ENCODE measurements at regions not wholly inside any gene's neighbourhood (a gene's known extent, or its start where the extent isn't known, plus 50 kb on each side); places are given as distances from the start of the nearest gene placed in this dataset.

DNA sequence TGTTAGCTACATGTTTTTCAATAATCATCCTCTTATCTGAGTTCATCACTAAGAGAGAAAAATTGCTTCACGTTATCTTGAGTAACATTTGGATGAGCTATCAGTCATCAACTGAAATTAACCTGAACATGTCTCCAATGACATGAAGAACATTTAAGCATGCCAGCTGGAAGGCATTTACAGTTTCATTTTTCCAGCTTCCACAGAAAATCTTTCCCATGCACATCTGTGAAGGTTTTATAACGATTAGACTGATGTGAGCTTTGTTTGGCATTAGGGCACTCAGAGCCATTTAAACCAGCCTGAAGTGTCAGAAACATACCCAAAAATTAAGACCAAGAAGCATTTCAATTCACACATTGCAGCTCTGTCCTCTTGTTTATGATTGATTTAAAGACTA, 235.8 kb upstream of the ARHGEF26 start:
- no peak for FAIRE-seq
- no peaks in the 10 kb centered on the region for H3K36me3 ChIP-seq (ENCODE audit: control insufficient read depth in 3 of 3, insufficient read depth in 2 of 3, low read depth in 1 of 3, low read length in 3 of 3)
- 64 to 80% (median 68%) methylated on average over 2 of the region's 2 CpGs for WGBS, 3 donors

DNA sequence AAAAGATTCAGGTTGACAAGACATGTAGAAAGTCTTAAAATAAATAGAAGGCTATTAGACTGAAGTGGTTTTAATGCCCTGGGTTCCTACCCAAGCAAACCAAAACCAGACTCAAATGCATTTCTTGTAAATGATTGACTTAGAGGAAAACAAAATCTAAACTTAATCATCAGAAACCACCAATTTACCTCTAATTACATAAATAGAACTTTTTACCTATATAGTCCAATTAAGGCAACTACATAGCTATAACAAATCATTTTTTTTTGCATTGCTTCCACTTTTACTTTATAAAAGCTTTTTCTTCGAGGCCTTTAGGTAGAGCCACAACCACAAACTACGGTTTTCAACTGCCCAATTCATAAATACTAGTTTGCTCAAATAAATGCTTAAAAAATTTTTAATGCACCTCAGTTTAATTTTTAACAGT, 231.3 kb upstream of the ARHGEF26 start:
- FAIRE-seq, result no peak
- WGBS, 3 donors, result 44 to 61% (median 53%) methylated on average over 2 of the region's 2 CpGs

More for the DNA sequence above, 235.8 kb upstream of the ARHGEF26 start:
- Histone ChIP-seq H3K4me1 (ENCODE audit: control insufficient read depth in 3 of 3, insufficient read depth in 2 of 3, low read depth in 1 of 3, low read length in 2 of 3) (no peaks in the 10 kb centered on the region), H3K27ac (ENCODE audit: low read depth in 1 of 3, low read length in 2 of 3) (no peak overlapping the region), H3K4me3 (ENCODE audit: low read depth in 1 of 3, low read length in 3 of 3) (no peak overlapping the region), H3K9me3 (ENCODE audit: control insufficient read depth in 2 of 2, insufficient read depth in 1 of 2, low read depth in 1 of 2, low read length in 1 of 2) (no peaks in the 10 kb centered on the region), H3K27me3 (ENCODE audit: control insufficient read depth in 3 of 3, insufficient read depth in 3 of 3, low read length in 3 of 3) (no peaks in the 10 kb centered on the region)
- no peak for DNase-seq

DNA sequence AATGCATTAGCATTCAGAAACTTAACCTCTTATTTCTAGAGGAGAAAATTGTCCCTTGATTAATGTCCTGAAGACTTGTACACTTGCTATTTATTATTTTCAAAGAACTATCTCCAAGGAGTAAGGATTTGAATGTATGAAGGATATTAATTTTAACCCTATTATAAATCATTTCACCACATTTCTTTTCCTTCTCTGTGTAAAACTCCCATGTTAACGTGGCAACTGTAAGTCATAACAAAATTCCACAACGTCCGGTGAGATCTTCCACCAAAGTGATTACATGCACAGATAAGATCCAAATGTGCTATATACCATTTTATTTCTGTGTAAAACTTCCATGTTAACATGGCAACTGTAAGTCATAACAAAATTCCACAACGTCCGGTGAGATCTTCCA, 229.1 kb upstream of the ARHGEF26 start:
- DNase-seq, result no peak
- H3K9me3 ChIP-seq (ENCODE audit: control insufficient read depth in 2 of 2, insufficient read depth in 1 of 2, low read depth in 1 of 2, low read length in 1 of 2), result no peaks in the 10 kb centered on the region
- no peaks in the 10 kb centered on the region for H3K27me3 ChIP-seq (ENCODE audit: control insufficient read depth in 3 of 3, insufficient read depth in 3 of 3, low read length in 3 of 3)
- FAIRE-seq, result no peak
- no peaks in the 10 kb centered on the region for H3K4me1 ChIP-seq (ENCODE audit: control insufficient read depth in 3 of 3, insufficient read depth in 2 of 3, low read depth in 1 of 3, low read length in 2 of 3)
- H3K36me3 ChIP-seq (ENCODE audit: control insufficient read depth in 3 of 3, insufficient read depth in 2 of 3, low read depth in 1 of 3, low read length in 3 of 3), result no peaks in the 10 kb centered on the region
- no peak overlapping the region for H3K27ac ChIP-seq (ENCODE audit: low read depth in 1 of 3, low read length in 2 of 3)
- no peak overlapping the region for H3K4me3 ChIP-seq (ENCODE audit: low read depth in 1 of 3, low read length in 3 of 3)
- WGBS, 3 donors, result 49 to 68% (median 64%) methylated on average over 5 of the region's 5 CpGs

More for the DNA sequence above, 231.3 kb upstream of the ARHGEF26 start:
- no peaks in the 10 kb centered on the region for H3K27me3 ChIP-seq (ENCODE audit: control insufficient read depth in 3 of 3, insufficient read depth in 3 of 3, low read length in 3 of 3)
- no peak for DNase-seq
- H3K27ac ChIP-seq (ENCODE audit: low read depth in 1 of 3, low read length in 2 of 3), result no peak overlapping the region
- no peaks in the 10 kb centered on the region for H3K4me1 ChIP-seq (ENCODE audit: control insufficient read depth in 3 of 3, insufficient read depth in 2 of 3, low read depth in 1 of 3, low read length in 2 of 3)
- H3K9me3 ChIP-seq (ENCODE audit: control insufficient read depth in 2 of 2, insufficient read depth in 1 of 2, low read depth in 1 of 2, low read length in 1 of 2), result no peaks in the 10 kb centered on the region
- H3K36me3 ChIP-seq (ENCODE audit: control insufficient read depth in 3 of 3, insufficient read depth in 2 of 3, low read depth in 1 of 3, low read length in 3 of 3), result no peaks in the 10 kb centered on the region
- no peak overlapping the region for H3K4me3 ChIP-seq (ENCODE audit: low read depth in 1 of 3, low read length in 3 of 3)

DNA sequence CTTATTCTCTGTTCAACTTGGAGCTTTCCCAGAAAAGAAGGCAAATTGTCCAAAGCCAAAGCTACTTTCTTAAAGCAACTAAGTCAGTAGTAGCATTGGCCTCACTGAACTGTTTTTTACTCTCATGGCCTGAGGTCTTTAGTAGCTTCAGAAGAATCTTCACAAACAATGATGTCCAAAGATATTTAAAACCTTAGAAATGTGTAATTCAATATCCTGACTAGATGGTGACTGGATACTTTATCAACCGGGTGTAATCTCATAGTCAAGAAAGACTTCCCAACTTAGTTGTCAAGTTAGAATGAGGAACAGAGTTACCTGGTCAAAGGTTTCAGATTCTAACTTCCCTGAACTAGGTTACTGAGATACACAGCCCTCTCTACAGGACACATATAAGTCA, 226.3 kb upstream of the ARHGEF26 start:
- Histone ChIP-seq H3K4me3 (ENCODE audit: low read depth in 1 of 3, low read length in 3 of 3) (no peak overlapping the region), H3K27ac (ENCODE audit: low read depth in 1 of 3, low read length in 2 of 3) (no peak overlapping the region), H3K4me1 (ENCODE audit: control insufficient read depth in 3 of 3, insufficient read depth in 2 of 3, low read depth in 1 of 3, low read length in 2 of 3) (no peaks in the 10 kb centered on the region), H3K36me3 (ENCODE audit: control insufficient read depth in 3 of 3, insufficient read depth in 2 of 3, low read depth in 1 of 3, low read length in 3 of 3) (no peaks in the 10 kb centered on the region), H3K27me3 (ENCODE audit: control insufficient read depth in 3 of 3, insufficient read depth in 3 of 3, low read length in 3 of 3) (no peaks in the 10 kb centered on the region), H3K9me3 (ENCODE audit: control insufficient read depth in 2 of 2, insufficient read depth in 1 of 2, low read depth in 1 of 2, low read length in 1 of 2) (no peaks in the 10 kb centered on the region)
- WGBS, 3 donors, result 55 to 81% (median 61%) methylated on average over 1 of the region's 1 CpG
- DNase-seq (no peak), FAIRE-seq (no peak)

DNA sequence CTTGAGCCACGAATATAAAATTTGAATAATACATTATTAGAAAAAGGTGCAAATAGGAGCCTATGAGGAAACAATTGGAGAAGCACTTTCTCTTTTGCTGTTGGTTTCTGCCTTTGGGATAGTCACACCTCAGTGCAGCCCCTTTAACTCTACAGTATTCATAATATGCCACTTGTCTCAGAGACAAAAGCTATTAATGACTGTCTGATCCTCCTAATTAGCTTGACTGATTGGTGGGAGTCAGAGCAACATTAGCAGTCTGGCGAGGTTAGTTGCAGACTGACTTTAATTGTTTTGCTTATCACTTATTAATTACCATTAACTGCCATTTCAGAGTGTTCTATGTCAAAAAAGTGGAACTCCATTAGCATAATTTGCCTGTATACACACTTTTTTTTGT, 225.0 kb upstream of the ARHGEF26 start:
- no peak overlapping the region for H3K4me3 ChIP-seq (ENCODE audit: low read depth in 1 of 3, low read length in 3 of 3)
- no peaks in the 10 kb centered on the region for H3K27me3 ChIP-seq (ENCODE audit: control insufficient read depth in 3 of 3, insufficient read depth in 3 of 3, low read length in 3 of 3)
- H3K36me3 ChIP-seq (ENCODE audit: control insufficient read depth in 3 of 3, insufficient read depth in 2 of 3, low read depth in 1 of 3, low read length in 3 of 3), result no peaks in the 10 kb centered on the region
- no peaks in the 10 kb centered on the region for H3K9me3 ChIP-seq (ENCODE audit: control insufficient read depth in 2 of 2, insufficient read depth in 1 of 2, low read depth in 1 of 2, low read length in 1 of 2)
- H3K27ac ChIP-seq (ENCODE audit: low read depth in 1 of 3, low read length in 2 of 3), result no peak overlapping the region
- WGBS, 3 donors, result 54 to 67% (median 60%) methylated on average over 2 of the region's 2 CpGs
- H3K4me1 ChIP-seq (ENCODE audit: control insufficient read depth in 3 of 3, insufficient read depth in 2 of 3, low read depth in 1 of 3, low read length in 2 of 3), result no peaks in the 10 kb centered on the region
- FAIRE-seq (no peak), DNase-seq (no peak)

DNA sequence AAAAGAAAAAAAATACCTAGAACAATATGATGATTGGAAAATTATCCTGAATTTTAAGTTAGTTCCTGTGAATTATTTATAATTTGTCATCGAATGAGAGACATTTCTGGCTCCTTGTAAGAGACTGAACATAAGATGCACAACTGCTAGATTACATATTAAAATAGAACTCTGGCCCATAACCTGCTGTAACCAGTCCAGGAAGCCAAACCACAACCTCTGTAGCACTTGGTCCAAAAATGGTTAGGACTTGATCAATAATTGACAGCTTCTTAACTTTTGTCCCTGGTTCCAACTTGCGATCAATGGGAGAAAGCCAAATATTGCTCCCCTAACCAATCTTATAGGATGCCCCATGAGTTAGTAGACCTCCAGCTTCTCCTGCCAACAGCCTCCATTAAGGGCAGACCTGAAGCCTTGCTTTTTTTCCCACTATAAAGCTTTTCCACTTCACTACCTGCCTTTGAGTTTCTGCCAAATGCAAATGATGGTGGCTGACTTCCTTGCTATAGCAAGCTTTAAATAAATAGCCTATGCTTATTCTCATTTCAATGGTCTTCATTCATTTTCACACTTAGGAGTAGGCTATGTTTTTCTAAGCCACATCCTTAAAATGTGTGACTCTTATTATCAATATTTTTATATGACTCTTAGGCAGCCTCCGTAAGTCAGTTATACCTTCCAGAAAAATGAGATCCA, 224.0 kb upstream of the ARHGEF26 start:
- no peak for FAIRE-seq
- Histone ChIP-seq H3K4me3 (ENCODE audit: low read depth in 1 of 3, low read length in 3 of 3) (no peak overlapping the region), H3K36me3 (ENCODE audit: control insufficient read depth in 3 of 3, insufficient read depth in 2 of 3, low read depth in 1 of 3, low read length in 3 of 3) (no peaks in the 10 kb centered on the region), H3K4me1 (ENCODE audit: control insufficient read depth in 3 of 3, insufficient read depth in 2 of 3, low read depth in 1 of 3, low read length in 2 of 3) (no peaks in the 10 kb centered on the region), H3K27ac (ENCODE audit: low read depth in 1 of 3, low read length in 2 of 3) (no peak overlapping the region), H3K9me3 (ENCODE audit: control insufficient read depth in 2 of 2, insufficient read depth in 1 of 2, low read depth in 1 of 2, low read length in 1 of 2) (no peaks in the 10 kb centered on the region), H3K27me3 (ENCODE audit: control insufficient read depth in 3 of 3, insufficient read depth in 3 of 3, low read length in 3 of 3) (no peaks in the 10 kb centered on the region)
- 52 to 68% (median 65%) methylated on average over 3 of the region's 3 CpGs for whole genome bisulfite sequencing, 3 donors
- no peak for DNase-seq

DNA sequence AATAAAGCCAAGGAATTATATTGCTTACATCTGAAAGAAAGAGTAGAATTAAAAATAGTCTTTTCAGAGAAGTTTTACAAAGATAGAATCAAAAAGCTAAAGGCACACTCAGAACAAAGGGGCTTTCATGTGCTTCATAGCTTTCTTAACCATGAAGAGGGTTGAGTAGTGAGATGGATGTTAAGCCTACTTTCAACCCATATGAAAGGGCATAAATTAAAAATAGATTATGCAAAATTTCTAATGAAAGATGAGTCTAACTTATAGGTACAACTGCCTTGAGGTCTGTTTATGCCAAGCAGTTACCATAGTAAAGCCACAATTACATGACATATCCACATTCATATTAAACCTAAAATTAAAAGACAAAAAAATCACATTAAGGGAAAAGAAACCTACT, 223.3 kb upstream of the ARHGEF26 start:
- no peak for FAIRE-seq
- H3K27ac ChIP-seq (ENCODE audit: low read depth in 1 of 3, low read length in 2 of 3), result no peak overlapping the region
- H3K4me1 ChIP-seq (ENCODE audit: control insufficient read depth in 3 of 3, insufficient read depth in 2 of 3, low read depth in 1 of 3, low read length in 2 of 3), result no peaks in the 10 kb centered on the region
- H3K36me3 ChIP-seq (ENCODE audit: control insufficient read depth in 3 of 3, insufficient read depth in 2 of 3, low read depth in 1 of 3, low read length in 3 of 3), result no peaks in the 10 kb centered on the region
- no peaks in the 10 kb centered on the region for H3K27me3 ChIP-seq (ENCODE audit: control insufficient read depth in 3 of 3, insufficient read depth in 3 of 3, low read length in 3 of 3)
- DNase-seq, result no peak
- no peak overlapping the region for H3K4me3 ChIP-seq (ENCODE audit: low read depth in 1 of 3, low read length in 3 of 3)
- no peaks in the 10 kb centered on the region for H3K9me3 ChIP-seq (ENCODE audit: control insufficient read depth in 2 of 2, insufficient read depth in 1 of 2, low read depth in 1 of 2, low read length in 1 of 2)

DNA sequence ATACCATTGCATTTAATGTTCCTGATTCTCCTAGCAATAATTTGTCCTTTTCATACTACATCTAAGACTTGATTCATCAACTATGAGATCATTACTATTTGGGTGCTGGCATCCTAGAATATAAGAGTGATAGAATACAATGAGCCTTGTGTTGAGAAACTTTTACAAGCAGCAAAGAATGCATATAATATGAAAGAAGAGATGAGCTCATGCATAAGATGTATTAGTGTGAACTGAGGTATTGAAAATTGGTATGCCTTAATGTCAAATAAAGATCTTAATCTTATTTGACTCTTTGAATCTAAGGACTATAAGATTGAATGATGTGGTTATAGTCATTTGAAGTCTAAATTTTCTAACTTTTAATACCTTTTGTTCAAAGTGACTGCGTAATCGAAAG, 220.0 kb upstream of the ARHGEF26 start:
- Histone ChIP-seq H3K27me3 (ENCODE audit: control insufficient read depth in 3 of 3, insufficient read depth in 3 of 3, low read length in 3 of 3) (no peaks in the 10 kb centered on the region), H3K9me3 (ENCODE audit: control insufficient read depth in 2 of 2, insufficient read depth in 1 of 2, low read depth in 1 of 2, low read length in 1 of 2) (no peaks in the 10 kb centered on the region), H3K4me1 (ENCODE audit: control insufficient read depth in 3 of 3, insufficient read depth in 2 of 3, low read depth in 1 of 3, low read length in 2 of 3) (no peaks in the 10 kb centered on the region), H3K36me3 (ENCODE audit: control insufficient read depth in 3 of 3, insufficient read depth in 2 of 3, low read depth in 1 of 3, low read length in 3 of 3) (no peaks in the 10 kb centered on the region), H3K27ac (ENCODE audit: low read depth in 1 of 3, low read length in 2 of 3) (no peak overlapping the region), H3K4me3 (ENCODE audit: low read depth in 1 of 3, low read length in 3 of 3) (no peak overlapping the region)
- no peak for DNase-seq
- 91 to 95% (median 92%) methylated on average over 2 of the region's 2 CpGs for WGBS, 3 donors
- no peak for FAIRE-seq

DNA sequence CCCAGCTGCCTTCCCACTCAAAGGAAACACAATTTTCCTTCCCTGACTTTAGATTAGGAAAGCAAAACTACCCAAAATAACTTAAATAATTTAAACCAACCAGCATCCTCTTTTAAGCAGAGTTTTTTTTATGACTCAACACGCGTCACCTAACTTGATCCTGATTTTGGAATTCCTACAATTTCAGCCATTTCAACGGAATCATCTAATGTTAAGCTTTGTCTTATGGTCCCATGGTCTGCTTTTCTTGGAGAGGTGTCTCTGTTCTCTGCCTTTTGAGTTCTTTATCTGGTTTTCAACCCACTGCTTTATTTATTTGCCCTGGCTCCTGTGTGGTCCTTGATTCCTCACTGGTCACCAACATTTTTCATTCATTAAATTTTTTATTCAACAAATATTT, 219.2 kb upstream of the ARHGEF26 start:
- no peak for FAIRE-seq
- Histone ChIP-seq H3K36me3 (ENCODE audit: control insufficient read depth in 3 of 3, insufficient read depth in 2 of 3, low read depth in 1 of 3, low read length in 3 of 3) (no peaks in the 10 kb centered on the region), H3K9me3 (ENCODE audit: control insufficient read depth in 2 of 2, insufficient read depth in 1 of 2, low read depth in 1 of 2, low read length in 1 of 2) (no peaks in the 10 kb centered on the region), H3K4me1 (ENCODE audit: control insufficient read depth in 3 of 3, insufficient read depth in 2 of 3, low read depth in 1 of 3, low read length in 2 of 3) (no peaks in the 10 kb centered on the region), H3K27me3 (ENCODE audit: control insufficient read depth in 3 of 3, insufficient read depth in 3 of 3, low read length in 3 of 3) (no peaks in the 10 kb centered on the region), H3K27ac (ENCODE audit: low read depth in 1 of 3, low read length in 2 of 3) (no peak overlapping the region), H3K4me3 (ENCODE audit: low read depth in 1 of 3, low read length in 3 of 3) (no peak overlapping the region)
- WGBS, 3 donors, result 89 to 94% (median 90%) methylated on average over 3 of the region's 3 CpGs
- no peak for DNase-seq
